Trophoblast cell (in vitro differentiated cells and primary cell): ENCODE measurements at regions not wholly inside any gene's neighbourhood (a gene's known extent, or its start where the extent isn't known, plus 50 kb on each side); places are given as distances from the start of the nearest gene placed in this dataset.

ENCODE experiments used
- DNase-seq, 2 donors: peaks; one replicate each; pipeline ENCODE4 v3.0.0-alpha.2; 2016
- H2AFZ ChIP-seq: 2 replicates; pipeline ENCODE4 v1.6.1; 2013; ENCODE audit warnings: low read length, moderate library complexity, mild to moderate bottlenecking; ENCODE audit not compliant: insufficient read depth, poor library complexity
- H2AK5ac ChIP-seq: 2 replicates; pipeline ENCODE4 v1.6.1; 2013; ENCODE audit warnings: mild to moderate bottlenecking, low read length
- H2BK120ac ChIP-seq: 2 replicates; pipeline ENCODE4 v1.6.1; 2013; ENCODE audit warnings: low read length, mild to moderate bottlenecking, moderate library complexity; ENCODE audit not compliant: insufficient read depth, poor library complexity
- H2BK12ac ChIP-seq: 2 replicates; pipeline ENCODE4 v1.6.1; 2013; ENCODE audit warnings: mild to moderate bottlenecking, low read length, moderate library complexity
- H2BK5ac ChIP-seq: 2 replicates; pipeline ENCODE4 v1.6.1; 2013; ENCODE audit warnings: low read length, low read depth, moderate library complexity, mild to moderate bottlenecking; ENCODE audit not compliant: poor library complexity
- H3K14ac ChIP-seq: 2 replicates; pipeline ENCODE4 v1.6.1; 2013; ENCODE audit warnings: mild to moderate bottlenecking, low read length
- H3K18ac ChIP-seq: 2 replicates; pipeline ENCODE4 v1.6.1; 2013; ENCODE audit warnings: mild to moderate bottlenecking, low read length
- H3K23ac ChIP-seq: 2 replicates; pipeline ENCODE4 v1.6.1; 2013; ENCODE audit warnings: low read length
- H3K27ac ChIP-seq: 2 replicates; pipeline ENCODE4 v1.5.1; 2013; ENCODE audit warnings: low read depth, mild to moderate bottlenecking, inconsistent platforms, low read length, moderate library complexity
- H3K27me3 ChIP-seq: 2 replicates; pipeline ENCODE4 v1.6.1; 2013; ENCODE audit warnings: inconsistent platforms, mild to moderate bottlenecking, low read length, moderate library complexity; ENCODE audit not compliant: insufficient read depth
- H3K36me3 ChIP-seq, 2 experiments: 1 replicate in 1 of 2; 2 replicates in 1 of 2; pipeline ENCODE4 v1.6.1; 2013; ENCODE audit warnings: low read length in 2 of 2, mild to moderate bottlenecking in 2 of 2, moderate library complexity in 1 of 2; ENCODE audit not compliant: insufficient read depth in 2 of 2, control insufficient read depth in 1 of 2
- H3K4ac ChIP-seq: 2 replicates; pipeline ENCODE4 v1.6.1; 2013; ENCODE audit warnings: low read depth, mild to moderate bottlenecking, low read length, moderate library complexity
- H3K4me1 ChIP-seq, 2 experiments: 1 replicate in 1 of 2; 2 replicates in 1 of 2; pipeline ENCODE4 v1.6.1; 2013; ENCODE audit warnings: low read length in 2 of 2, mild to moderate bottlenecking in 2 of 2, moderate library complexity in 1 of 2; ENCODE audit not compliant: insufficient read depth in 2 of 2, control insufficient read depth in 1 of 2
- H3K4me2 ChIP-seq: 2 replicates; pipeline ENCODE4 v1.6.1; 2013; ENCODE audit warnings: inconsistent platforms, mild to moderate bottlenecking, low read length, moderate library complexity
- H3K4me3 ChIP-seq: 2 replicates; pipeline ENCODE4 v1.5.1; 2013; ENCODE audit warnings: mild to moderate bottlenecking, low read depth, low read length, inconsistent platforms
- H3K79me1 ChIP-seq: one replicate; pipeline ENCODE4 v1.6.1; 2013; ENCODE audit warnings: low read length
- H3K79me2 ChIP-seq: 2 replicates; pipeline ENCODE4 v1.6.1; 2013; ENCODE audit warnings: low read length, mild to moderate bottlenecking; ENCODE audit not compliant: control insufficient read depth, insufficient read depth, poor library complexity
- H3K9ac ChIP-seq: 2 replicates; pipeline ENCODE4 v1.6.1; 2013; ENCODE audit warnings: mild to moderate bottlenecking, low read length
- H3K9me3 ChIP-seq: 2 replicates; pipeline ENCODE4 v1.6.1; 2013; ENCODE audit warnings: low read depth, mild to moderate bottlenecking, control low read depth, inconsistent platforms, low read length; ENCODE audit not compliant: insufficient read depth
- H4K12ac ChIP-seq: 2 replicates; pipeline ENCODE4 v1.6.1; 2013; ENCODE audit warnings: low read depth, mild to moderate bottlenecking, low read length, moderate library complexity
- H4K8ac ChIP-seq: 2 replicates; pipeline ENCODE4 v1.6.1; 2013; ENCODE audit warnings: low read depth, mild to moderate bottlenecking, low read length, moderate library complexity
- H4K91ac ChIP-seq: one replicate; pipeline ENCODE4 v1.6.1; 2013; ENCODE audit warnings: low read depth, mild to moderate bottlenecking, low read length, moderate library complexity
- WGBS: extraction: QIAGEN DNeasy Blood & Tissue Kit; methylation state at CpG from one replicate; pipeline ENCODE4 v1.1.7; 2013; ENCODE audit warnings: missing lambda C conversion rate; ENCODE audit not compliant: insufficient read length, insufficient coverage; ENCODE audit errors: extremely low coverage; 5-methylcytosine and 5-hydroxymethylcytosine counted together

GRCh38 chr22:48336339-48337060 is 1491.2 kb downstream of the BRD1 start:
- H2AFZ ChIP-seq: no peak overlapping the region
- no peak overlapping the region for H2BK120ac ChIP-seq
- peaks cover 4% of the 10 kb centered on the region for H3K9me3 ChIP-seq
- no peak overlapping the region for H3K18ac ChIP-seq
- H4K91ac ChIP-seq: no peak overlapping the region
- H3K36me3 ChIP-seq: no peaks in the 10 kb centered on the region
- peaks cover 2% of the 10 kb centered on the region for H3K79me1 ChIP-seq
- no peak overlapping the region for H2BK5ac ChIP-seq
- no peak overlapping the region for H4K12ac ChIP-seq
- peaks cover 7 to 12% of the 10 kb centered on the region in 2 experiments for H3K4me1 ChIP-seq
- no peak overlapping the region for H3K14ac ChIP-seq
- H3K27ac ChIP-seq: no peak overlapping the region
- WGBS: no CpG with 5 or more reads among the region's 7 CpGs
- H3K23ac ChIP-seq: no peak overlapping the region
- no peak overlapping the region for H3K4me2 ChIP-seq
- H3K4ac ChIP-seq: no peak overlapping the region
- H3K79me2 ChIP-seq: no peaks in the 10 kb centered on the region
- H3K4me3 ChIP-seq: no peak overlapping the region
- H2AK5ac ChIP-seq: no peak overlapping the region
- no peak for DNase-seq
- no peak overlapping the region for H4K8ac ChIP-seq
- H3K9ac ChIP-seq: no peak overlapping the region
- no peaks in the 10 kb centered on the region for H3K27me3 ChIP-seq
- H2BK12ac ChIP-seq: no peak overlapping the region

DNA sequence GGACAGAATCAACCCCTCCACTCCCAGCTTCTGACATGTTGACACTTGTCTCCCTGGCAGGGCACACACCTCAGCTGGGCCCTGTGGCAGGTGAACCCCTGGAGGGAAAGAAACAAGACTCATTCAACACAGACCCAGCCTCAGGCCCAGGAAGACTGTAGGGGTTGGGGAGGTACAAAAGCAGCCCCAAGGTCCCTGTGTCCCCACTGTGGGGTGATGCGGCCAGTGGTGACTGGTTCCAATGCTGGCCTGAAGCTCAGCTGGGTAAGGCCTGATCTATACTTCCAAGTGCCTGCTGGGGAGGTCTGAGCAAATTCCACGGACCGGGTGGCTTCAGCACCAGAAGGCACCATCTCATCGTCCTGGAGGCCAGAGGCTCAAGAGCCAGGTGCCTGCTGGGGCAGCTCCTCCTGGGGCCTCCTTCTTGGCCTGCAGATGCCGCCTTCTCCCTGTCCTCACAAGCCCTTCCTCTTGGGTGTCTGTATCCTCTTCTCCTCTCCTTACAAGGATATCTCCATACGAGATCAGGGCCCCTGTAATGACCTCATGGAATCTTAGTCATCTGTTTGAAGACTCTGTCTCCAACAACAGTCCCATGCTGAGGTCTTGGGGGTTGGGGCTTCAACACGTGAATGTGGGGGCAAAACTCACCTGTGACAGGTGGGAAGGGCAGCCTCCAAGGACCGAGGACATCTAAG is 1492.1 kb downstream of the BRD1 start:
- H2AFZ ChIP-seq: no peak overlapping the region
- no peak overlapping the region for H3K4ac ChIP-seq
- no peaks in the 10 kb centered on the region for H3K36me3 ChIP-seq
- WGBS: no CpG with 5 or more reads among the region's 8 CpGs
- no peak overlapping the region for H2BK120ac ChIP-seq
- H3K14ac ChIP-seq: no peak overlapping the region
- peaks cover 6% of the 10 kb centered on the region for H3K9me3 ChIP-seq
- H2BK12ac ChIP-seq: no peak overlapping the region
- H3K27ac ChIP-seq: no peak overlapping the region
- no peak overlapping the region for H3K9ac ChIP-seq
- no peak overlapping the region for H3K4me3 ChIP-seq
- no peak overlapping the region for H3K23ac ChIP-seq
- H3K79me2 ChIP-seq: no peaks in the 10 kb centered on the region
- H3K4me2 ChIP-seq: no peak overlapping the region
- DNase-seq: no peak
- H2AK5ac ChIP-seq: no peak overlapping the region
- no peak overlapping the region for H3K18ac ChIP-seq
- no peak overlapping the region for H4K91ac ChIP-seq
- H2BK5ac ChIP-seq: no peak overlapping the region
- no peaks in the 10 kb centered on the region for H3K27me3 ChIP-seq
- no peaks in the 10 kb centered on the region for H3K79me1 ChIP-seq
- H4K12ac ChIP-seq: no peak overlapping the region
- H4K8ac ChIP-seq: no peak overlapping the region
- H3K4me1 ChIP-seq: peaks cover 0 to 5% of the 10 kb centered on the region in 2 experiments

- no CpG with 5 or more reads among the region's 10 CpGs for WGBS
- H2BK12ac ChIP-seq: no peak overlapping the region
Observed at GRCh38 chr22:48334971-48335370, 1492.7 kb downstream of the BRD1 start.

DNA sequence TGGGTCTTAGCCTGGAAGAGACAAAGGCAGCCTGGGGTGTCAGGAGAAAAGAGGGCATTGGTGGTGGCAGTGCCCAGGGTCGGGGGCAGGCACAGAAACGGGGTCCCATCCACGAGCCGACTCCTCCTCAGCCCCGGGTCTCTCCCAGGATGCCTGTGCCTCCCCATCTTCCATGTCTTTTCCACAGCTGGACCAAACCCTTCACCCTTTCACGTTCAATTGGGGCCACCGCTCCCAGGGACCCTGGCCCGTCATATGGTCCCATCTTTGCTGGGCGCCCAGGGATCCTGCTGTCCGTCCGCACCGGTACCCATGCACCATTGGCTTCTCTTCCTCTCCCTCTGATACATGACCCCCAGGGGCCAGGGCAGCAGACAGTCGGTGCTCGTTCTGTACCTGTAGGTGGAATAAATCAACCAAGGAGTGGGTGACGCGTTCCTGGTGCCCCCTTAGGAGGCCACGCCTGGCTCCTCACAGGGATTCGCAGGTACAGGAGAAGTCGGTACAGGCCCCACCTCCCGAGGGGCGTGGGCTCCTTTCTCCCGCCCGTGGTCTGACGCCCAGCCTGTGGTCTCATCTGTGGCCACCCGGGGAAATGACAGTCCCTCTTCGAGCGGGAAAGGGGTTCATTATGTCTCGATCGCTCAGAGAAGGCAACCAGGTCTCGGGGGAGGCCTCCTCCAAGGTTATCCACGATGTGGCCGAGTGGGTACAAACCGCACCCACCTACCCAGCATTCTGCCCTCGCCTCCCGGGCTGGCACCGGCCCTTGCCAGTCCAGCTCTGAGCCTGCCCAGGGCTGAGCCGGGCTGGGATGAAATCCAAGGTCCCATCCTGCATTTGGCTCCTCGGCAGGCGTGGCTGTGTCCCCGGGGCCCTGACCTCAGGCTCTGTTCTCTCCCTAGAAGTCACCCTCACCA is 1493.6 kb downstream of the BRD1 start:
- Histone ChIP-seq H3K9me3 (peaks cover 11% of the 10 kb centered on the region), H3K18ac (no peak overlapping the region), H3K4me1 (peaks cover 0 to 5% of the 10 kb centered on the region in 2 experiments), H3K4ac (no peak overlapping the region), H4K8ac (no peak overlapping the region), H2BK12ac (no peak overlapping the region), H4K12ac (no peak overlapping the region), H3K9ac (no peak overlapping the region), H3K79me2 (no peaks in the 10 kb centered on the region), H2BK5ac (no peak overlapping the region), H3K36me3 (no peaks in the 10 kb centered on the region), H3K79me1 (no peaks in the 10 kb centered on the region), H3K4me3 (no peak overlapping the region), H3K27me3 (no peaks in the 10 kb centered on the region), H3K14ac (no peak overlapping the region), H4K91ac (no peak overlapping the region), H3K4me2 (no peak overlapping the region), H2AFZ (no peak overlapping the region), H3K23ac (no peak overlapping the region), H2BK120ac (no peak overlapping the region), H2AK5ac (no peak overlapping the region), H3K27ac (no peak overlapping the region)
- DNase-seq: no peak
- WGBS: no CpG with 5 or more reads among the region's 40 CpGs

More at GRCh38 chr22:48334971-48335370, 1492.7 kb downstream of the BRD1 start:
- Histone ChIP-seq H3K4me2 (no peak overlapping the region), H3K23ac (no peak overlapping the region), H4K12ac (no peak overlapping the region), H4K91ac (no peak overlapping the region), H2BK120ac (no peak overlapping the region), H3K4me3 (no peak overlapping the region), H3K4ac (no peak overlapping the region), H3K14ac (no peak overlapping the region), H3K27ac (no peak overlapping the region), H2AFZ (no peak overlapping the region), H3K4me1 (peaks cover 0 to 5% of the 10 kb centered on the region in 2 experiments), H3K9ac (no peak overlapping the region), H3K36me3 (no peaks in the 10 kb centered on the region), H3K79me1 (no peaks in the 10 kb centered on the region), H3K27me3 (no peaks in the 10 kb centered on the region), H3K79me2 (no peaks in the 10 kb centered on the region), H2BK5ac (no peak overlapping the region), H4K8ac (no peak overlapping the region), H3K9me3 (peaks cover 7% of the 10 kb centered on the region), H2AK5ac (no peak overlapping the region), H3K18ac (no peak overlapping the region)
- no peak for DNase-seq
